ENCODE measurements at regions not wholly inside any gene's neighbourhood (a gene's known extent, or its start where the extent isn't known, plus 50 kb on each side); places are given as distances from the start of the nearest gene placed in this dataset.

DNA sequence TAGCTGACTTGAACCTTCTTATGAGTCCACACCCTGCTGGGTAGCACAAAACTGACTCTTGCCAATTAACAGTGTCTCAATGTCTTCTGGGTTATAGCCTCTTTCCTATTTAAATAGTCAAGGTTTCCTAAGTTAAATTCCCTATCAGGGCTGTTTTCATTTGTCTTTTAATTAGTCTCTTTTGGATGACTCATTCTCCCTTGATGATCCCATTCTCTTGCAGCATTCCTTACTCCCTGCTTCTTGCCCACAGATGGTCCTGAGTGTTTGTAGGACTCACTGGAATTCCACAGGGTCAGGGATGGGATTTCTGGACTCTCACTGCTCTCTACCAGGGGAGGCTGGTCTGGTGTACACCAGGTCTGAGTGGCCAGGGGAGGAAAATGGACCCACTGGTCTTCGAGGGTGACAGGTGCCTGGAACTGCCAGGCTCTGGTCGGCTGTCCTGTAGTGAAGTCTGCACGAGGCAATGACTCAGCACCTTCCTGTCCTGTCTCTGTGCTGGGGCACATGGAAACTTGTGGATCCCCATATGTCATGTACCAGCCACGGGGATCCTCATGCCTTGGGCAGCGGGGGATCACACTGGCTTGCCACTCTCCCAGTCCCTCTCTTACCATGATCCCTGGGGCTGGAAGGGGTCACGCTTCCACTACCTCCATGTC, 236.5 kb upstream of the PELI2 start:
- DNase-seq: no peak
- H3K4me1 Mint-ChIP-seq (ENCODE audit: low read depth, unreplicated experiment): no peaks in the 10 kb centered on the region
- no peaks in the 10 kb centered on the region for H3K4me1 ChIP-seq
- H3K36me3 ChIP-seq (ENCODE audit: control insufficient read depth, insufficient read depth, low read length): no peaks in the 10 kb centered on the region
- POLR2A ChIA-PET: no interaction called here
- H3K9me3 ChIP-seq: no peaks in the 10 kb centered on the region
- intact Hi-C loops (cut with micrococcal nuclease; ENCODE audit: unreplicated experiment): no loop called here
- BruUV-seq (replicated peaks): no TSS peak
- no peaks in the 10 kb centered on the region for H3K36me3 Mint-ChIP-seq (ENCODE audit: insufficient read depth, unreplicated experiment)
- no peaks in the 10 kb centered on the region; the same call in 1 of the 2 replicates for H3K27me3 ChIP-seq (replicated peaks; ENCODE audit: control insufficient read depth, insufficient read depth, low read length)
- no peaks in the 10 kb centered on the region for H3K27me3 Mint-ChIP-seq (ENCODE audit: insufficient read depth, unreplicated experiment)
- TF ChIP-seq, protein P1, sequence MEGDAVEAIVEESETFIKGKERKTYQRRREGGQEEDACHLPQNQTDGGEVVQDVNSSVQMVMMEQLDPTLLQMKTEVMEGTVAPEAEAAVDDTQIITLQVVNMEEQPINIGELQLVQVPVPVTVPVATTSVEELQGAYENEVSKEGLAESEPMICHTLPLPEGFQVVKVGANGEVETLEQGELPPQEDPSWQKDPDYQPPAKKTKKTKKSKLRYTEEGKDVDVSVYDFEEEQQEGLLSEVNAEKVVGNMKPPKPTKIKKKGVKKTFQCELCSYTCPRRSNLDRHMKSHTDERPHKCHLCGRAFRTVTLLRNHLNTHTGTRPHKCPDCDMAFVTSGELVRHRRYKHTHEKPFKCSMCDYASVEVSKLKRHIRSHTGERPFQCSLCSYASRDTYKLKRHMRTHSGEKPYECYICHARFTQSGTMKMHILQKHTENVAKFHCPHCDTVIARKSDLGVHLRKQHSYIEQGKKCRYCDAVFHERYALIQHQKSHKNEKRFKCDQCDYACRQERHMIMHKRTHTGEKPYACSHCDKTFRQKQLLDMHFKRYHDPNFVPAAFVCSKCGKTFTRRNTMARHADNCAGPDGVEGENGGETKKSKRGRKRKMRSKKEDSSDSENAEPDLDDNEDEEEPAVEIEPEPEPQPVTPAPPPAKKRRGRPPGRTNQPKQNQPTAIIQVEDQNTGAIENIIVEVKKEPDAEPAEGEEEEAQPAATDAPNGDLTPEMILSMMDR (IDR thresholded peaks at IDR 0.05; ENCODE audit: insufficient read depth in 1 of 2, low read depth in 1 of 2, low read length in 1 of 2, severe bottlenecking in 1 of 2, unreplicated experiment in 1 of 2): no peak
- CTCF ChIA-PET: no interaction called here
- no peak overlapping the region for H3K4me3 Mint-ChIP-seq (ENCODE audit: unreplicated experiment)
- no peaks in the 10 kb centered on the region for H3K9me3 Mint-ChIP-seq (ENCODE audit: unreplicated experiment)
- no peak overlapping the region for H3K27ac Mint-ChIP-seq (ENCODE audit: unreplicated experiment)
- no peak overlapping the region for H3K4me3 ChIP-seq (ENCODE audit: low read depth, low read length)

DNA sequence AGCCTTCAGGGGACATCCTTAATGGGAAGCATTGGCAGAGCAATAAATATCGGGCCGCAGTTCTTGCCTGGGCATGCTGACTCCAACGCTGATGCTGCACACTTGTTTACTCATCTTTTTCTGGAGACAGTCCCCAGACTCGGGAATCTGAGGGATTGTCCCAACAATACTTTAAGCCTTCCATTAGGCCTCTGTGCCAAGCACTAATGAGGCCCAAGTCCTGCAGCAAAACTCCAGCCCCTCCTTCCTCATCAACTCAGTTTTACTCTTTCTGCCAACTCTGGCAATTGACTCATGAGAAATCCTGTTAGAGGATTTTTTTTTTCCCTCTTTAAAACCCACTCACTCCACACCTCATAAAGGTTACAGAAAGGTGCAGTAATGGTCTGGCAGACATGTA, 233.4 kb upstream of the PELI2 start:
- Histone ChIP-seq H3K27me3 (replicated peaks; ENCODE audit: control insufficient read depth, insufficient read depth, low read length) (no peaks in the 10 kb centered on the region; the same call in 1 of the 2 replicates), H3K36me3 (ENCODE audit: control insufficient read depth, insufficient read depth, low read length) (no peaks in the 10 kb centered on the region), H3K4me1 (no peaks in the 10 kb centered on the region), H3K4me3 (ENCODE audit: low read depth, low read length) (no peak overlapping the region), H3K9me3 (no peaks in the 10 kb centered on the region)
- H3K27me3 Mint-ChIP-seq (ENCODE audit: insufficient read depth, unreplicated experiment): no peaks in the 10 kb centered on the region
- H3K27ac Mint-ChIP-seq (ENCODE audit: unreplicated experiment): no peak overlapping the region
- DNase-seq: no peak
- H3K4me3 Mint-ChIP-seq (ENCODE audit: unreplicated experiment): no peak overlapping the region
- H3K9me3 Mint-ChIP-seq (ENCODE audit: unreplicated experiment): no peaks in the 10 kb centered on the region
- ChIA-PET POLR2A (no interaction called here), CTCF (no interaction called here)
- BruUV-seq (replicated peaks): no TSS peak
- H3K4me1 Mint-ChIP-seq (ENCODE audit: low read depth, unreplicated experiment): no peaks in the 10 kb centered on the region
- intact Hi-C loops (cut with micrococcal nuclease; ENCODE audit: unreplicated experiment): no loop called here
- TF ChIP-seq, protein P1 (IDR thresholded peaks at IDR 0.05; ENCODE audit: insufficient read depth in 1 of 2, low read depth in 1 of 2, low read length in 1 of 2, severe bottlenecking in 1 of 2, unreplicated experiment in 1 of 2): no peak
- H3K36me3 Mint-ChIP-seq (ENCODE audit: insufficient read depth, unreplicated experiment): no peaks in the 10 kb centered on the region

DNA sequence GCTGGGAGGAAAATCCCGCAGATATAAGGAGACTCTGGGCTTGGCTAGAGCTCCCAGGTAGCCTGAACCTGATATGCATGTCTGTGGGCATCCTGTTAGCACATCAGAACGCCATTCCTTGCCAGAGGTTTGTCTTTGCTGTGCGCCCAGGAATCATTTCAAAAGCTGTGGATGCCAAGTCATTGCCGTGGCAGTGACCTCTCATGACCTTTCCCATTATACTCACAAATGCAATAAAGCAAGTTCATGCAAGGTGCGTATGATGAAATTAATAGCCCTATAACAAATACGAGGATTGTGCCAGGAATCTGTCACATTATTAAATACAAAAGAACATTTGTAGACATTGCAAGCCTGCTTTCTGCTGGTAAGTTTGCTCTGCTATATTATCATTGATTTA, 229.1 kb upstream of the PELI2 start:
- POLR2A ChIA-PET: no interaction called here
- no TSS peak for BruUV-seq (replicated peaks)
- H3K9me3 ChIP-seq: no peaks in the 10 kb centered on the region
- no peaks in the 10 kb centered on the region for H3K9me3 Mint-ChIP-seq (ENCODE audit: unreplicated experiment)
- H3K36me3 ChIP-seq (ENCODE audit: control insufficient read depth, insufficient read depth, low read length): no peaks in the 10 kb centered on the region
- H3K36me3 Mint-ChIP-seq (ENCODE audit: insufficient read depth, unreplicated experiment): no peaks in the 10 kb centered on the region
- no peak overlapping the region for H3K27ac Mint-ChIP-seq (ENCODE audit: unreplicated experiment)
- H3K4me3 ChIP-seq (ENCODE audit: low read depth, low read length): no peak overlapping the region
- intact Hi-C loops (cut with micrococcal nuclease; ENCODE audit: unreplicated experiment): no loop called here
- TF ChIP-seq, protein P1 (IDR thresholded peaks at IDR 0.05; ENCODE audit: insufficient read depth in 1 of 2, low read depth in 1 of 2, low read length in 1 of 2, severe bottlenecking in 1 of 2, unreplicated experiment in 1 of 2): no peak
- no peak overlapping the region for H3K4me3 Mint-ChIP-seq (ENCODE audit: unreplicated experiment)
- no peaks in the 10 kb centered on the region for H3K4me1 Mint-ChIP-seq (ENCODE audit: low read depth, unreplicated experiment)
- no peak for DNase-seq
- CTCF ChIA-PET: no interaction called here
- H3K27me3 ChIP-seq (replicated peaks; ENCODE audit: control insufficient read depth, insufficient read depth, low read length): no peaks in the 10 kb centered on the region; the same call in 1 of the 2 replicates
- no peaks in the 10 kb centered on the region for H3K4me1 ChIP-seq
- peaks cover 3% of the 10 kb centered on the region for H3K27me3 Mint-ChIP-seq (ENCODE audit: insufficient read depth, unreplicated experiment)
